WTC11 (cell line): ENCODE measurements at regions not wholly inside any gene's neighbourhood (a gene's known extent, or its start where the extent isn't known, plus 50 kb on each side); places are given as distances from the start of the nearest gene placed in this dataset.

ENCODE experiments used
- ATAC-seq: fragments of 200-7000 bp; cut with Tn5 transposase; 2 replicates; pipeline ENCODE4 v1.10.0; 2021; ENCODE audit warnings: mild to moderate bottlenecking, moderate library complexity
- CTCF ChIA-PET: fragments of 300-600 bp; sonication (Branson Sonifier 250); formaldehyde crosslinking; loops from one replicate; lab custom pipeline; 2021; ENCODE audit warnings: antibody characterized with exemption; lab: Charles Lee
- POLR2A ChIA-PET: fragments of 350-600 bp; sonication (Branson Sonifier 250); formaldehyde crosslinking; loops from one replicate; lab custom pipeline; 2021; ENCODE audit warnings: antibody characterized with exemption; lab: Charles Lee
- DNase-seq: peaks from one replicate; pipeline ENCODE4 v3.0.0; 2021; ENCODE audit warnings: low spot score
- H3K27ac Mint-ChIP-seq: 2 replicates; pipeline ENCODE4 v1.8.0; 2021; ENCODE audit warnings: mixed read lengths
- H3K27me3 Mint-ChIP-seq: 2 replicates; pipeline ENCODE4 v1.8.0; 2021; ENCODE audit warnings: low read depth, mild to moderate bottlenecking, moderate library complexity, mixed read lengths
- H3K36me3 Mint-ChIP-seq: 2 replicates; pipeline ENCODE4 v1.8.0; 2021; ENCODE audit warnings: mixed read lengths
- H3K4me1 Mint-ChIP-seq: 2 replicates; pipeline ENCODE4 v1.8.0; 2022; ENCODE audit warnings: mixed read lengths
- H3K4me3 Mint-ChIP-seq: 2 replicates; pipeline ENCODE4 v1.8.0; 2021; ENCODE audit warnings: mild to moderate bottlenecking, moderate library complexity, mixed read lengths
- H3K9me3 Mint-ChIP-seq: 2 replicates; pipeline ENCODE4 v1.8.0; 2021; ENCODE audit warnings: mixed read lengths
- NFE2L1 ChIP-seq: sonication (generic); formaldehyde crosslinking; IDR thresholded peaks from 2 replicates; pipeline ENCODE4 v1.8.1; 2023; ENCODE audit warnings: missing genetic modification reagents
- OVOL2 ChIP-seq: fragments of 250-450 bp; sonication (Bioruptor Pico); IDR thresholded peaks from 2 replicates; pipeline ENCODE4 v1.9.0; 2021; ENCODE audit warnings: mild to moderate bottlenecking, borderline replicate concordance
- ZNF121 ChIP-seq: sonication (generic); formaldehyde crosslinking; IDR thresholded peaks from 2 replicates; pipeline ENCODE4 v1.8.0; 2023; ENCODE audit warnings: missing genetic modification reagents
- ZNF219 ChIP-seq: sonication (generic); formaldehyde crosslinking; IDR thresholded peaks from 2 replicates; pipeline ENCODE4 v1.8.0; 2023; ENCODE audit warnings: missing genetic modification reagents, mild to moderate bottlenecking, borderline replicate concordance
- ZNF423 ChIP-seq: fragments of 250-450 bp; sonication (Bioruptor Pico); IDR thresholded peaks from 2 replicates; pipeline ENCODE4 v2.1.2; 2022; ENCODE audit warnings: mild to moderate bottlenecking, moderate library complexity
- TF ChIP-seq, protein P1 (sequence below): sonication (generic); formaldehyde crosslinking; IDR thresholded peaks from 2 replicates; pipeline ENCODE4 v1.8.0; 2023; ENCODE audit warnings: missing genetic modification reagents
- TF ChIP-seq, protein P2 (sequence below): fragments of 200-600 bp; IDR thresholded peaks from 2 replicates; pipeline ENCODE4 v1.8.0; 2022; ENCODE audit warnings: antibody characterized with exemption
- TF ChIP-seq, protein P3 (sequence below): sonication (generic); formaldehyde crosslinking; IDR thresholded peaks from 2 replicates; pipeline ENCODE4 v1.8.0; 2022; ENCODE audit warnings: mild to moderate bottlenecking, missing genetic modification reagents
- TF ChIP-seq, protein P4 (sequence below): fragments of 250-450 bp; sonication (Bioruptor Pico); conservative IDR thresholded peaks from 2 replicates; pipeline ENCODE4 v1.9.0; 2021; ENCODE audit warnings: mild to moderate bottlenecking
- TF ChIP-seq, protein P5 (sequence below): sonication (generic); formaldehyde crosslinking; IDR thresholded peaks from 2 replicates; pipeline ENCODE4 v1.8.1; 2022; ENCODE audit warnings: mild to moderate bottlenecking, missing genetic modification reagents, moderate library complexity, borderline replicate concordance
- TF ChIP-seq, protein P6 (sequence below): sonication (generic); formaldehyde crosslinking; IDR thresholded peaks from 2 replicates; pipeline ENCODE4 v1.8.1; 2022; ENCODE audit warnings: mild to moderate bottlenecking, moderate library complexity, missing genetic modification reagents
- TF ChIP-seq, protein P7 (sequence below): sonication (generic); formaldehyde crosslinking; IDR thresholded peaks from 2 replicates; pipeline ENCODE4 v1.8.1; 2023; ENCODE audit warnings: mild to moderate bottlenecking, missing genetic modification reagents, borderline replicate concordance
- TF ChIP-seq, protein P8 (sequence below): sonication (generic); formaldehyde crosslinking; IDR thresholded peaks from 2 replicates; pipeline ENCODE4 v1.8.1; 2022; ENCODE audit warnings: low read depth, missing genetic modification reagents, borderline replicate concordance

DNA sequence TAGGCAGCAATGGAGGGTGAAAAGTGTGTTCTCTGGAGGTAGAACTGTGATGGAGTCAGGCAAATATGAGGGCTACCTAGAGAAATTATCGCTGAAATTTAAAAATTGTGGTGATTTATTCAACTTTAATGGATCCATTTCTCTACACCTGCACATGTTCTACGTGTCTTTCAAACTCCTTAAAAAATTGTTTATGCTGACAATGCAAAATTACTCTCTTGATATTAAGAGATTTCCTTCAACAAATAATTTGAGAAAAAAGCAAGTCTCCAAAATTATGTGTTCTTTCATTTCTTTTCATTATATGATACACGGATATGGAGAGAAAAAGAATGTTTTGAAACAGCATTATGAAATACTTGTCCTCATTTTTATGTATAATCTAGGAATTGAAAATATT, 1151.4 kb upstream of the PABPC4L start (continued):
- no peak for TF ChIP-seq NFE2L1
- TF ChIP-seq ZNF219 (CRISPR knock-in tag), result no peak
- TF ChIP-seq, protein P1, sequence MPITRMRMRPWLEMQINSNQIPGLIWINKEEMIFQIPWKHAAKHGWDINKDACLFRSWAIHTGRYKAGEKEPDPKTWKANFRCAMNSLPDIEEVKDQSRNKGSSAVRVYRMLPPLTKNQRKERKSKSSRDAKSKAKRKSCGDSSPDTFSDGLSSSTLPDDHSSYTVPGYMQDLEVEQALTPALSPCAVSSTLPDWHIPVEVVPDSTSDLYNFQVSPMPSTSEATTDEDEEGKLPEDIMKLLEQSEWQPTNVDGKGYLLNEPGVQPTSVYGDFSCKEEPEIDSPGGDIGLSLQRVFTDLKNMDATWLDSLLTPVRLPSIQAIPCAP, result no peak

DNA sequence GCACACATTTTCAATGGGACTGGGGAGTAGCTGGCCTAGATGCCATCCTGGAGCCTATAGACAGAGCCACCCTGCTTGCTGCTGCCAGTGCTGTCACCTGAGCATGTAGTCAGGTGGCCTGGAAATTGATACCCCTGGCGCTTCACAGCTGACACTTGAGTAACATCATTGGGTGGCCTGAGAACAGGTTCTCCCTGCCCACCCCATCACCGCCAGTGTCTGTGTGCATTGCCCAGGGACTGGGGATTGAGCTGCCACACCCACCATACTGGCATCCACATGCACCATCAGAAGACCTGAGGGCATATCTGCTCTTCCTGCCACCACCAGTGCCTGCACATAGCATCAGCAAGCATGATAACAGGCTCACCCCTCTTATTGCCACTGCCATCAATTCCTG, 1142.9 kb upstream of the PABPC4L start:
- H3K4me1 Mint-ChIP-seq, result no peaks in the 10 kb centered on the region
- no peak for TF ChIP-seq ZNF423 (CRISPR knock-in tag)
- TF ChIP-seq ZNF121, result no peak
- TF ChIP-seq, protein P2, sequence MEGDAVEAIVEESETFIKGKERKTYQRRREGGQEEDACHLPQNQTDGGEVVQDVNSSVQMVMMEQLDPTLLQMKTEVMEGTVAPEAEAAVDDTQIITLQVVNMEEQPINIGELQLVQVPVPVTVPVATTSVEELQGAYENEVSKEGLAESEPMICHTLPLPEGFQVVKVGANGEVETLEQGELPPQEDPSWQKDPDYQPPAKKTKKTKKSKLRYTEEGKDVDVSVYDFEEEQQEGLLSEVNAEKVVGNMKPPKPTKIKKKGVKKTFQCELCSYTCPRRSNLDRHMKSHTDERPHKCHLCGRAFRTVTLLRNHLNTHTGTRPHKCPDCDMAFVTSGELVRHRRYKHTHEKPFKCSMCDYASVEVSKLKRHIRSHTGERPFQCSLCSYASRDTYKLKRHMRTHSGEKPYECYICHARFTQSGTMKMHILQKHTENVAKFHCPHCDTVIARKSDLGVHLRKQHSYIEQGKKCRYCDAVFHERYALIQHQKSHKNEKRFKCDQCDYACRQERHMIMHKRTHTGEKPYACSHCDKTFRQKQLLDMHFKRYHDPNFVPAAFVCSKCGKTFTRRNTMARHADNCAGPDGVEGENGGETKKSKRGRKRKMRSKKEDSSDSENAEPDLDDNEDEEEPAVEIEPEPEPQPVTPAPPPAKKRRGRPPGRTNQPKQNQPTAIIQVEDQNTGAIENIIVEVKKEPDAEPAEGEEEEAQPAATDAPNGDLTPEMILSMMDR, result no peak
- TF ChIP-seq NFE2L1, result no peak
- TF ChIP-seq, protein P3, sequence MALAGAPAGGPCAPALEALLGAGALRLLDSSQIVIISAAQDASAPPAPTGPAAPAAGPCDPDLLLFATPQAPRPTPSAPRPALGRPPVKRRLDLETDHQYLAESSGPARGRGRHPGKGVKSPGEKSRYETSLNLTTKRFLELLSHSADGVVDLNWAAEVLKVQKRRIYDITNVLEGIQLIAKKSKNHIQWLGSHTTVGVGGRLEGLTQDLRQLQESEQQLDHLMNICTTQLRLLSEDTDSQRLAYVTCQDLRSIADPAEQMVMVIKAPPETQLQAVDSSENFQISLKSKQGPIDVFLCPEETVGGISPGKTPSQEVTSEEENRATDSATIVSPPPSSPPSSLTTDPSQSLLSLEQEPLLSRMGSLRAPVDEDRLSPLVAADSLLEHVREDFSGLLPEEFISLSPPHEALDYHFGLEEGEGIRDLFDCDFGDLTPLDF (CRISPR knock-in tag), result no peak
- TF ChIP-seq, protein P4, sequence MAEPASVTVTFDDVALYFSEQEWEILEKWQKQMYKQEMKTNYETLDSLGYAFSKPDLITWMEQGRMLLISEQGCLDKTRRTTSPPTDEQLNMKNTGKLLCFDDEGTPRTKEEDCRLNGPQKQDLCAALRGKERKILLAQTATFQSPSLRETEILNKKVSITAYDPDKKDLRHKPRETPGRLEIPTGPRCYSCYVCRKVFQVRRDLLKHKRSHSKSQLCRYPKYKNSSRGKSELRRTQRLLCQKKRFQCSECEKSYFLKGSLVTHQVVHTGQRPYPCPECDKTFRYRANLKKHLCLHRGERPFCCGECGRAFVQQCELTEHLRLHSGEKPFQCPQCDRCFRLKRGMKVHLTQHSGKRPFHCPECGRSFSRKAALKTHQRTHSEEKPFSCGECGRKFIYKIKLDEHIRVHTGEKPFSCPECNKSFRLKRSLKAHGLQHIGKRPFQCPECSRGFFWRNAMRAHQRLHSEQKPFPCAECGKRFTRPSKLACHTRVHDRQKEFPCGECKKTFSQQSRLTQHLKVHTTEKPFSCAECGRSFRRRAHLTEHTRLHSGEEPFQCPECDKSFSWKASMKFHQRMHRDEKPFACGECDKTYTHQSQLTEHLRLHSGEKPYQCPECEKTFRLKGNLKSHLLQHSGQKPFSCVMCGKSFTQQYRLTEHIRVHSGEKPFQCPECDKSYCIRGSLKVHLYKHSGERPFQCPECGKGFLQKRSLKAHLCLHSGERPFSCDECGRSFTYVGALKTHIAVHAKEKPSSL (CRISPR knock-in tag), result no peak
- TF ChIP-seq, protein P5, sequence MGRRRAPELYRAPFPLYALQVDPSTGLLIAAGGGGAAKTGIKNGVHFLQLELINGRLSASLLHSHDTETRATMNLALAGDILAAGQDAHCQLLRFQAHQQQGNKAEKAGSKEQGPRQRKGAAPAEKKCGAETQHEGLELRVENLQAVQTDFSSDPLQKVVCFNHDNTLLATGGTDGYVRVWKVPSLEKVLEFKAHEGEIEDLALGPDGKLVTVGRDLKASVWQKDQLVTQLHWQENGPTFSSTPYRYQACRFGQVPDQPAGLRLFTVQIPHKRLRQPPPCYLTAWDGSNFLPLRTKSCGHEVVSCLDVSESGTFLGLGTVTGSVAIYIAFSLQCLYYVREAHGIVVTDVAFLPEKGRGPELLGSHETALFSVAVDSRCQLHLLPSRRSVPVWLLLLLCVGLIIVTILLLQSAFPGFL (CRISPR knock-in tag), result no peak
- no peak for TF ChIP-seq OVOL2 (CRISPR knock-in tag)
- TF ChIP-seq, protein P6, sequence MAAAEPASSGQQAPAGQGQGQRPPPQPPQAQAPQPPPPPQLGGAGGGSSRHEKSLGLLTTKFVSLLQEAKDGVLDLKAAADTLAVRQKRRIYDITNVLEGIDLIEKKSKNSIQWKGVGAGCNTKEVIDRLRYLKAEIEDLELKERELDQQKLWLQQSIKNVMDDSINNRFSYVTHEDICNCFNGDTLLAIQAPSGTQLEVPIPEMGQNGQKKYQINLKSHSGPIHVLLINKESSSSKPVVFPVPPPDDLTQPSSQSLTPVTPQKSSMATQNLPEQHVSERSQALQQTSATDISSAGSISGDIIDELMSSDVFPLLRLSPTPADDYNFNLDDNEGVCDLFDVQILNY (CRISPR knock-in tag), result no peak
- TF ChIP-seq, protein P7, sequence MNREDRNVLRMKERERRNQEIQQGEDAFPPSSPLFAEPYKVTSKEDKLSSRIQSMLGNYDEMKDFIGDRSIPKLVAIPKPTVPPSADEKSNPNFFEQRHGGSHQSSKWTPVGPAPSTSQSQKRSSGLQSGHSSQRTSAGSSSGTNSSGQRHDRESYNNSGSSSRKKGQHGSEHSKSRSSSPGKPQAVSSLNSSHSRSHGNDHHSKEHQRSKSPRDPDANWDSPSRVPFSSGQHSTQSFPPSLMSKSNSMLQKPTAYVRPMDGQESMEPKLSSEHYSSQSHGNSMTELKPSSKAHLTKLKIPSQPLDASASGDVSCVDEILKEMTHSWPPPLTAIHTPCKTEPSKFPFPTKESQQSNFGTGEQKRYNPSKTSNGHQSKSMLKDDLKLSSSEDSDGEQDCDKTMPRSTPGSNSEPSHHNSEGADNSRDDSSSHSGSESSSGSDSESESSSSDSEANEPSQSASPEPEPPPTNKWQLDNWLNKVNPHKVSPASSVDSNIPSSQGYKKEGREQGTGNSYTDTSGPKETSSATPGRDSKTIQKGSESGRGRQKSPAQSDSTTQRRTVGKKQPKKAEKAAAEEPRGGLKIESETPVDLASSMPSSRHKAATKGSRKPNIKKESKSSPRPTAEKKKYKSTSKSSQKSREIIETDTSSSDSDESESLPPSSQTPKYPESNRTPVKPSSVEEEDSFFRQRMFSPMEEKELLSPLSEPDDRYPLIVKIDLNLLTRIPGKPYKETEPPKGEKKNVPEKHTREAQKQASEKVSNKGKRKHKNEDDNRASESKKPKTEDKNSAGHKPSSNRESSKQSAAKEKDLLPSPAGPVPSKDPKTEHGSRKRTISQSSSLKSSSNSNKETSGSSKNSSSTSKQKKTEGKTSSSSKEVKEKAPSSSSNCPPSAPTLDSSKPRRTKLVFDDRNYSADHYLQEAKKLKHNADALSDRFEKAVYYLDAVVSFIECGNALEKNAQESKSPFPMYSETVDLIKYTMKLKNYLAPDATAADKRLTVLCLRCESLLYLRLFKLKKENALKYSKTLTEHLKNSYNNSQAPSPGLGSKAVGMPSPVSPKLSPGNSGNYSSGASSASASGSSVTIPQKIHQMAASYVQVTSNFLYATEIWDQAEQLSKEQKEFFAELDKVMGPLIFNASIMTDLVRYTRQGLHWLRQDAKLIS (CRISPR knock-in tag), result no peak
- TF ChIP-seq, protein P8, sequence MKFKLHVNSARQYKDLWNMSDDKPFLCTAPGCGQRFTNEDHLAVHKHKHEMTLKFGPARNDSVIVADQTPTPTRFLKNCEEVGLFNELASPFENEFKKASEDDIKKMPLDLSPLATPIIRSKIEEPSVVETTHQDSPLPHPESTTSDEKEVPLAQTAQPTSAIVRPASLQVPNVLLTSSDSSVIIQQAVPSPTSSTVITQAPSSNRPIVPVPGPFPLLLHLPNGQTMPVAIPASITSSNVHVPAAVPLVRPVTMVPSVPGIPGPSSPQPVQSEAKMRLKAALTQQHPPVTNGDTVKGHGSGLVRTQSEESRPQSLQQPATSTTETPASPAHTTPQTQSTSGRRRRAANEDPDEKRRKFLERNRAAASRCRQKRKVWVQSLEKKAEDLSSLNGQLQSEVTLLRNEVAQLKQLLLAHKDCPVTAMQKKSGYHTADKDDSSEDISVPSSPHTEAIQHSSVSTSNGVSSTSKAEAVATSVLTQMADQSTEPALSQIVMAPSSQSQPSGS (CRISPR knock-in tag), result no peak
- H3K4me3 Mint-ChIP-seq, result no peak overlapping the region
- ATAC-seq (no peak), DNase-seq (no peak)
- H3K9me3 Mint-ChIP-seq, result no peaks in the 10 kb centered on the region
- no peak overlapping the region for H3K27ac Mint-ChIP-seq
- H3K27me3 Mint-ChIP-seq, result no peaks in the 10 kb centered on the region
- POLR2A ChIA-PET, result no interaction called here
- CTCF ChIA-PET, result no interaction called here
- H3K36me3 Mint-ChIP-seq, result no peaks in the 10 kb centered on the region
